Loucy (cell line): ENCODE measurements at regions not wholly inside any gene's neighbourhood (a gene's known extent, or its start where the extent isn't known, plus 50 kb on each side); places are given as distances from the start of the nearest gene placed in this dataset.
"Not testable (repeated sequence)": the region's sequence is repeated elsewhere in the genome, so short reads cannot be mapped to it uniquely, and the experiment has no call there.

ENCODE experiments used
- H2AFZ ChIP-seq: fragments of 200-600 bp; sonication (generic); 2 replicates; pipeline ENCODE4 v1.6.0; 2016; ENCODE audit warnings: antibody characterized with exemption, mild to moderate bottlenecking, low read length, moderate library complexity
- H3F3A ChIP-seq: fragments of 200-600 bp; 2 replicates; pipeline ENCODE4 v1.6.0; 2016; ENCODE audit warnings: antibody characterized with exemption, low read depth, mild to moderate bottlenecking
- H3K27me3 ChIP-seq: fragments of 200-600 bp; sonication (generic); 2 replicates; pipeline ENCODE4 v1.6.1; 2014; ENCODE audit warnings: low read length, mild to moderate bottlenecking; ENCODE audit not compliant: insufficient read depth, poor library complexity, severe bottlenecking
- H3K36me3 ChIP-seq: fragments of 200-600 bp; sonication (generic); 2 replicates; pipeline ENCODE4 v1.6.1; 2016; ENCODE audit warnings: low read length; ENCODE audit not compliant: insufficient read depth
- H3K4me1 ChIP-seq: fragments of 200-600 bp; sonication (generic); 2 replicates; pipeline ENCODE4 v1.5.1; 2014; ENCODE audit warnings: low read length, mild to moderate bottlenecking; ENCODE audit not compliant: insufficient read depth, poor library complexity, severe bottlenecking
- H3K4me2 ChIP-seq: fragments of 200-600 bp; sonication (generic); 2 replicates; pipeline ENCODE4 v1.6.0; 2014; ENCODE audit warnings: antibody characterized with exemption, low read length, low read depth, mild to moderate bottlenecking; ENCODE audit not compliant: poor library complexity, severe bottlenecking
- H3K4me3 ChIP-seq: fragments of 200-600 bp; sonication (generic); 2 replicates; pipeline ENCODE4 v1.5.1; 2014; ENCODE audit warnings: low read length, mild to moderate bottlenecking, mixed read lengths; ENCODE audit not compliant: poor library complexity, severe bottlenecking
- H3K79me2 ChIP-seq: fragments of 200-600 bp; sonication (generic); 2 replicates; pipeline ENCODE4 v1.6.1; 2014; ENCODE audit warnings: low read length; ENCODE audit not compliant: insufficient read depth
- H3K9ac ChIP-seq: fragments of 200-600 bp; sonication (generic); 2 replicates; pipeline ENCODE4 v1.6.0; 2014; ENCODE audit warnings: mild to moderate bottlenecking, low read depth, low read length, moderate library complexity; ENCODE audit not compliant: poor library complexity, severe bottlenecking
- H3K9me2 ChIP-seq: fragments of 200-600 bp; sonication (generic); replicated peaks from 2 replicates; pipeline ENCODE4 v1.6.1; 2016; ENCODE audit warnings: low read depth, low read length, mixed read lengths
- H3K9me3 ChIP-seq: fragments of 200-600 bp; sonication (generic); 2 replicates; pipeline ENCODE4 v1.6.1; 2014; ENCODE audit warnings: mild to moderate bottlenecking, antibody characterized with exemption, low read length, low read depth; ENCODE audit not compliant: insufficient read depth
- H4K20me1 ChIP-seq: fragments of 200-600 bp; sonication (generic); 2 replicates; pipeline ENCODE4 v1.6.0; 2014; ENCODE audit warnings: antibody characterized with exemption, low read length, mild to moderate bottlenecking; ENCODE audit not compliant: insufficient read depth, poor library complexity, severe bottlenecking
- CTCF ChIP-seq: fragments of 200-600 bp; sonication (generic); conservative IDR thresholded peaks from 2 replicates; pipeline ENCODE4 v1.5.1; 2014; ENCODE audit warnings: mild to moderate bottlenecking, antibody characterized with exemption, low read length
- EZH2phosphoT487 ChIP-seq: fragments of 200-600 bp; IDR thresholded peaks from 2 replicates; pipeline ENCODE4 v1.6.1; 2018; ENCODE audit warnings: antibody characterized with exemption, mild to moderate bottlenecking, moderate library complexity, borderline replicate concordance

- H3K79me2 ChIP-seq, result no peaks in the 10 kb centered on the region
- H3K36me3 ChIP-seq, result no peaks in the 10 kb centered on the region
- H3K4me2 ChIP-seq, result no peak overlapping the region
- no peak for TF ChIP-seq CTCF
- no peak for TF ChIP-seq EZH2phosphoT487
- no peaks in the 10 kb centered on the region for H4K20me1 ChIP-seq
- H3K9ac ChIP-seq, result no peak overlapping the region
- H2AFZ ChIP-seq, result no peak overlapping the region
- no peaks in the 10 kb centered on the region for H3K9me2 ChIP-seq
- H3F3A ChIP-seq, result no peaks in the 10 kb centered on the region
- no peaks in the 10 kb centered on the region for H3K27me3 ChIP-seq
- peaks cover 6% of the 10 kb centered on the region for H3K4me1 ChIP-seq
- no peak overlapping the region for H3K4me3 ChIP-seq
- no peaks in the 10 kb centered on the region for H3K9me3 ChIP-seq
These were observed 399.8 kb upstream of the MAN1A1 start for GRCh38 chr6:119749335-119749734.

- H3K79me2 ChIP-seq, H3K27me3 ChIP-seq, H2AFZ ChIP-seq, H3K9me3 ChIP-seq, H3K4me3 ChIP-seq, H3K36me3 ChIP-seq, H3K9me2 ChIP-seq, H3K9ac ChIP-seq, H3K4me2 ChIP-seq, H3K4me1 ChIP-seq, H4K20me1 ChIP-seq, H3F3A ChIP-seq: not testable (repeated sequence)
These were observed 399.0 kb upstream of the MAN1A1 start for GRCh38 chr6:119748535-119748934.

GRCh38 chr6:119742188-119742803 is 392.7 kb upstream of the MAN1A1 start:
- Histone ChIP-seq H3K9me2 (no peaks in the 10 kb centered on the region), H3F3A (no peaks in the 10 kb centered on the region), H2AFZ (peak overlapping the region; percentile 5), H3K79me2 (no peaks in the 10 kb centered on the region), H3K9ac (no peak overlapping the region), H3K4me1 (peaks cover 7% of the 10 kb centered on the region), H3K4me3 (no peak overlapping the region), H3K36me3 (no peaks in the 10 kb centered on the region), H4K20me1 (no peaks in the 10 kb centered on the region), H3K9me3 (no peaks in the 10 kb centered on the region), H3K4me2 (peak overlapping the region; percentile 10), H3K27me3 (no peaks in the 10 kb centered on the region)
- no peak for TF ChIP-seq EZH2phosphoT487
- peak; percentile 99 for TF ChIP-seq CTCF

GRCh38 chr6:119739769-119740168 is 390.2 kb upstream of the MAN1A1 start:
- Histone ChIP-seq H3K9ac (no peak overlapping the region), H3F3A (no peaks in the 10 kb centered on the region), H3K4me1 (peaks cover 7% of the 10 kb centered on the region), H2AFZ (no peak overlapping the region), H3K9me2 (no peaks in the 10 kb centered on the region), H3K27me3 (no peaks in the 10 kb centered on the region), H3K4me2 (no peak overlapping the region), H3K9me3 (no peaks in the 10 kb centered on the region), H3K36me3 (no peaks in the 10 kb centered on the region), H4K20me1 (no peaks in the 10 kb centered on the region), H3K79me2 (no peaks in the 10 kb centered on the region), H3K4me3 (no peak overlapping the region)
- TF ChIP-seq CTCF, result no peak
- no peak for TF ChIP-seq EZH2phosphoT487
